ENCODE measurements at regions not wholly inside any gene's neighbourhood (a gene's known extent, or its start where the extent isn't known, plus 50 kb on each side); places are given as distances from the start of the nearest gene placed in this dataset.
"Not testable (repeated sequence)": the region's sequence is repeated elsewhere in the genome, so short reads cannot be mapped to it uniquely, and the experiment has no call there.

DNA sequence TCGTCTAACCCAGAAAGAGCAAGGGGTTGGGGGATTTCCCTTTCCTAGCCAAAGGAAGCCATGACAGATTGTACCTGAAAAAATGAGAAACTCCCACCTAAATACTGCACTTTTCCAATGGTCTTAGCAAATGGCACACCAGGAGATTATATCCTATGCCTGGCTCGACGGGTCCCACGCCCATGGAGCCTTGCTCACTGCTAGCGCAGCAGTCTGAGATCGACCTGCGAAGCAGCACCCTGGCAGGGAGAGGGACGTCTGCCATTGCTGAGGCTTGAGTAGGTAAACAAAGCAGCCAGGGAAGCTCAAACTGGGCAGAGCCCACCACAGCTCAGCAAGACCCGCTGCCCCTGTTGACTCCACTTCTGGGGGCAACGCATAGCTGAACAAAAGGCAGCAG, 89.9 kb downstream of the MTERF1 start:
- TF ChIP-seq, protein P1, sequence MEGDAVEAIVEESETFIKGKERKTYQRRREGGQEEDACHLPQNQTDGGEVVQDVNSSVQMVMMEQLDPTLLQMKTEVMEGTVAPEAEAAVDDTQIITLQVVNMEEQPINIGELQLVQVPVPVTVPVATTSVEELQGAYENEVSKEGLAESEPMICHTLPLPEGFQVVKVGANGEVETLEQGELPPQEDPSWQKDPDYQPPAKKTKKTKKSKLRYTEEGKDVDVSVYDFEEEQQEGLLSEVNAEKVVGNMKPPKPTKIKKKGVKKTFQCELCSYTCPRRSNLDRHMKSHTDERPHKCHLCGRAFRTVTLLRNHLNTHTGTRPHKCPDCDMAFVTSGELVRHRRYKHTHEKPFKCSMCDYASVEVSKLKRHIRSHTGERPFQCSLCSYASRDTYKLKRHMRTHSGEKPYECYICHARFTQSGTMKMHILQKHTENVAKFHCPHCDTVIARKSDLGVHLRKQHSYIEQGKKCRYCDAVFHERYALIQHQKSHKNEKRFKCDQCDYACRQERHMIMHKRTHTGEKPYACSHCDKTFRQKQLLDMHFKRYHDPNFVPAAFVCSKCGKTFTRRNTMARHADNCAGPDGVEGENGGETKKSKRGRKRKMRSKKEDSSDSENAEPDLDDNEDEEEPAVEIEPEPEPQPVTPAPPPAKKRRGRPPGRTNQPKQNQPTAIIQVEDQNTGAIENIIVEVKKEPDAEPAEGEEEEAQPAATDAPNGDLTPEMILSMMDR (IDR thresholded peaks at IDR 0.05; ENCODE audit: insufficient read depth, low read length, poor library complexity, severe bottlenecking), result not testable (repeated sequence)
- not testable (repeated sequence) for TF ChIP-seq EZH2phosphoT487 (conservative IDR thresholded peaks at IDR 0.05; ENCODE audit: low read length)

Measured in SU-DHL-6 (cell line).